ENCODE measurements at regions not wholly inside any gene's neighbourhood (a gene's known extent, or its start where the extent isn't known, plus 50 kb on each side); places are given as distances from the start of the nearest gene placed in this dataset.

DNA sequence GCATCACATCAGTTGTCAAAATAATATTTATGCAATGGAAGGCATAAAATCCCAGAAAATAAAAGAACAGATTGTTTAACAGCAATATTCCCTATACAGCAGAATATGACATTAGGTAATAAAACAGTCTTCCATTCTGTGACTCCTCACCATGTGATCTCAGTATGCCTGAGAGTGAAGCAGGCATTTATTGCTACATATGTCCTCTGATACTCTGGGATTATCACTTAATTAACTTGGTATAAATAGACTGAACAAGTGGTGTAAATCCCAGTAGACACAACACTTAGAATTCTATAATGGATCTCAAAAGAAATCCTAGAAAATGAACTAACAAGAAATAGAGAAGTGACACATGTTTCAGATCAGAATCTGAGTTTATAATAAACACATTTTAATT is 841.3 kb downstream of the PDHA2 start:
- Histone ChIP-seq H3K4ac (ENCODE audit: low read depth, low read length) (no peak overlapping the region), H4K5ac (ENCODE audit: low read depth, low read length) (no peak overlapping the region), H4K8ac (ENCODE audit: low read depth in 2 of 2, low read length in 2 of 2) (no peak overlapping the region), H2AK9ac (replicated peaks; ENCODE audit: low read depth, low read length, poor library complexity) (no peak overlapping the region), H3K36me3 (ENCODE audit: control insufficient read depth, insufficient read depth, low read length) (no peaks in the 10 kb centered on the region), H2BK20ac (ENCODE audit: low read depth, low read length) (no peak overlapping the region), H3K18ac (ENCODE audit: low read depth, low read length) (no peak overlapping the region), H3K23ac (ENCODE audit: low read depth, low read length) (no peak overlapping the region), H3K56ac (ENCODE audit: extremely low read depth, insufficient read depth, low read length) (no peak overlapping the region), H2BK5ac (ENCODE audit: low read depth, low read length, poor library complexity, severe bottlenecking) (no peak overlapping the region), H4K20me1 (ENCODE audit: insufficient read depth, low read length) (no peaks in the 10 kb centered on the region), H3K9me3 (ENCODE audit: control insufficient read depth, insufficient read depth, low read length) (no peaks in the 10 kb centered on the region; the same call in 1 of the 2 replicates), H4K91ac (ENCODE audit: insufficient read depth, low read depth, low read length) (no peak overlapping the region), H3K27me3 (ENCODE audit: control insufficient read depth, insufficient read depth, low read length) (no peaks in the 10 kb centered on the region), H3K27ac (ENCODE audit: insufficient read depth, low read length) (no peak overlapping the region), H3K9ac (ENCODE audit: low read depth, low read length) (no peak overlapping the region), H2BK15ac (ENCODE audit: low read depth, low read length) (no peak overlapping the region), H3K4me2 (ENCODE audit: low read depth, low read length) (no peak overlapping the region), H2AFZ (replicated peaks; ENCODE audit: low read length, poor library complexity) (no peak overlapping the region), H3K9me1 (ENCODE audit: insufficient read depth, low read length) (no peaks in the 10 kb centered on the region), H3K14ac (replicated peaks; ENCODE audit: low read depth, low read length) (no peak overlapping the region), H3K4me1 (ENCODE audit: control insufficient read depth, insufficient read depth, low read length) (no peaks in the 10 kb centered on the region), H2AK5ac (ENCODE audit: low read depth, low read length) (no peak overlapping the region), H3K79me1 (ENCODE audit: low read depth in 1 of 2, low read length in 2 of 2) (no peaks in the 10 kb centered on the region), H3K4me3 (ENCODE audit: insufficient read depth, low read depth, low read length) (no peak overlapping the region), H2BK120ac (ENCODE audit: low read depth, low read length) (no peak overlapping the region)
- DNase-seq (no peak), ATAC-seq (ENCODE audit: low read depth) (no peak)
- TF ChIP-seq BHLHE40 (IDR thresholded peaks at IDR 0.05; ENCODE audit: low read depth, low read length) (no peak), RAD21 (IDR thresholded peaks at IDR 0.05; ENCODE audit: low read length) (no peak), RFX5 (IDR thresholded peaks at IDR 0.05; ENCODE audit: low read depth, low read length) (no peak)
- TF ChIP-seq, protein P1, sequence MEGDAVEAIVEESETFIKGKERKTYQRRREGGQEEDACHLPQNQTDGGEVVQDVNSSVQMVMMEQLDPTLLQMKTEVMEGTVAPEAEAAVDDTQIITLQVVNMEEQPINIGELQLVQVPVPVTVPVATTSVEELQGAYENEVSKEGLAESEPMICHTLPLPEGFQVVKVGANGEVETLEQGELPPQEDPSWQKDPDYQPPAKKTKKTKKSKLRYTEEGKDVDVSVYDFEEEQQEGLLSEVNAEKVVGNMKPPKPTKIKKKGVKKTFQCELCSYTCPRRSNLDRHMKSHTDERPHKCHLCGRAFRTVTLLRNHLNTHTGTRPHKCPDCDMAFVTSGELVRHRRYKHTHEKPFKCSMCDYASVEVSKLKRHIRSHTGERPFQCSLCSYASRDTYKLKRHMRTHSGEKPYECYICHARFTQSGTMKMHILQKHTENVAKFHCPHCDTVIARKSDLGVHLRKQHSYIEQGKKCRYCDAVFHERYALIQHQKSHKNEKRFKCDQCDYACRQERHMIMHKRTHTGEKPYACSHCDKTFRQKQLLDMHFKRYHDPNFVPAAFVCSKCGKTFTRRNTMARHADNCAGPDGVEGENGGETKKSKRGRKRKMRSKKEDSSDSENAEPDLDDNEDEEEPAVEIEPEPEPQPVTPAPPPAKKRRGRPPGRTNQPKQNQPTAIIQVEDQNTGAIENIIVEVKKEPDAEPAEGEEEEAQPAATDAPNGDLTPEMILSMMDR (conservative IDR thresholded peaks at IDR 0.05; ENCODE audit: low read depth, low read length): no peak
- intact Hi-C loops (cut with micrococcal nuclease): no loop called here
- ChIA-PET POLR2A (ENCODE audit: unreplicated experiment) (no interaction called here), CTCF (no interaction called here)
- dilution Hi-C loops (cut with HindIII; ENCODE audit: low sequenced_read_pairs, unreplicated experiment): no loop called here
- in situ Hi-C loops (cut with MboI; ENCODE audit: low sequenced_read_pairs): no loop called here
- no TSS peak for BruUV-seq (replicated peaks)
